HT-29 (cell line): ENCODE measurements at regions not wholly inside any gene's neighbourhood (a gene's known extent, or its start where the extent isn't known, plus 50 kb on each side); places are given as distances from the start of the nearest gene placed in this dataset. TPM values are rescaled to one million over a fixed set of nuclear protein-coding genes. Genes with fewer than 3 reads are reported as not detected.
"Not testable (repeated sequence)": the region's sequence is repeated elsewhere in the genome, so short reads cannot be mapped to it uniquely, and the experiment has no call there.

Experiments used
- DNase-seq: peaks from one replicate; pipeline ENCODE4 v3.0.0-alpha.2; 2015; ENCODE audit warnings: low spot score
- small RNA-seq: library from RNA; depleted of rRNA; stranded (forward); fragments of <200 nt; gene quantifications from one replicate; pipeline ENCODE3, GENCODE V24; 2014

- not testable (repeated sequence) for DNase-seq
These were observed 4157.8 kb upstream of the TPTE start for GRCh38 chr21:6363591-6363990.

GRCh38 chr21:6368824-6369223 lies 4152.6 kb upstream of the TPTE start:
- DNase-seq = peak; percentile 5

- peak; percentile 0 for DNase-seq
These were observed 4148.1 kb upstream of the TPTE start for GRCh38 chr21:6373253-6373652.

GRCh38 chr21:6374232-6374631 lies 4147.2 kb upstream of the TPTE start:
- DNase-seq = peak; percentile 5

- not testable (repeated sequence) for DNase-seq
These were observed 4146.5 kb upstream of the TPTE start for GRCh38 chr21:6374926-6375325.

- DNase-seq = not testable (repeated sequence)
These were observed 4145.6 kb upstream of the TPTE start for GRCh38 chr21:6375776-6376175.

GRCh38 chr21:6376321-6377070 lies 4144.9 kb upstream of the TPTE start:
- not testable (repeated sequence) for DNase-seq

Small RNAs in the stretch of these regions (small RNA-seq; reads per million reads assigned to genes)
- not detected for gene RF00019
